GM06990 (cell line): ENCODE measurements at regions not wholly inside any gene's neighbourhood (a gene's known extent, or its start where the extent isn't known, plus 50 kb on each side); places are given as distances from the start of the nearest gene placed in this dataset.

ENCODE experiments used
- DNase-seq: peaks from one replicate; pipeline ENCODE4 v3.0.0-alpha.2; 2011; ENCODE audit not compliant: insufficient read length; ENCODE audit errors: extremely low read depth
- H3K27me3 ChIP-seq: replicated peaks from 2 replicates; pipeline ENCODE4 v1.6.0; 2011; ENCODE audit warnings: low read length; ENCODE audit not compliant: control insufficient read depth, insufficient read depth
- H3K36me3 ChIP-seq: 2 replicates; pipeline ENCODE4 v1.5.1; 2011; ENCODE audit warnings: low read length; ENCODE audit not compliant: control insufficient read depth, insufficient read depth
- H3K4me3 ChIP-seq: replicated peaks from 2 replicates; pipeline ENCODE4 v1.5.1; 2011; ENCODE audit warnings: low read depth, mild to moderate bottlenecking, control low read depth, low read length
- TF ChIP-seq, protein P1 (sequence below): IDR thresholded peaks from 2 replicates; pipeline ENCODE4 v1.5.1; 2011; ENCODE audit warnings: low read length, control low read depth, mild to moderate bottlenecking, inconsistent platforms; ENCODE audit not compliant: insufficient read depth, poor library complexity, severe bottlenecking

DNA sequence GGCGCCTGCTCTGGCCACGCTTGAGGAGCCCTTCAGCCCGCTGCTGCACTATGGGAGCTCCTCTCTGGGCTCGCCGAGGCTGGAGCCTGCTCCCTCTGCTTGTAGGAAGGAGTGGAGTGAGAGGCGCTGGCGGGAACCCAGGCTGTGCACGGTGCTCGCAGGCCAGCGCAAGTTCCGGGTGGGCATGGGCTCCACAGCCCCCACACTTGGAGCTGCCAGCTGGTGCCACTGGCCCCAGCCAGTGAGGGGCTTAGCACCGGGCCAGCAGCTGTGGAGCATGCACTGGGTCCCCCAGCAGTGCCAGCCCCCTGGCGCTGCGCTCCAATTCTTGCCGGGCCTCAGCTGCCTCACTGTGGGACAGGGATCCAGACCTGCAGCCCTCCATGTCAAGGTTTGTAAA lies 122.1 kb upstream of the CD180 start:
- H3K27me3 ChIP-seq: no peaks in the 10 kb centered on the region
- H3K4me3 ChIP-seq: no peak overlapping the region
- DNase-seq: no peak
- TF ChIP-seq, protein P1, sequence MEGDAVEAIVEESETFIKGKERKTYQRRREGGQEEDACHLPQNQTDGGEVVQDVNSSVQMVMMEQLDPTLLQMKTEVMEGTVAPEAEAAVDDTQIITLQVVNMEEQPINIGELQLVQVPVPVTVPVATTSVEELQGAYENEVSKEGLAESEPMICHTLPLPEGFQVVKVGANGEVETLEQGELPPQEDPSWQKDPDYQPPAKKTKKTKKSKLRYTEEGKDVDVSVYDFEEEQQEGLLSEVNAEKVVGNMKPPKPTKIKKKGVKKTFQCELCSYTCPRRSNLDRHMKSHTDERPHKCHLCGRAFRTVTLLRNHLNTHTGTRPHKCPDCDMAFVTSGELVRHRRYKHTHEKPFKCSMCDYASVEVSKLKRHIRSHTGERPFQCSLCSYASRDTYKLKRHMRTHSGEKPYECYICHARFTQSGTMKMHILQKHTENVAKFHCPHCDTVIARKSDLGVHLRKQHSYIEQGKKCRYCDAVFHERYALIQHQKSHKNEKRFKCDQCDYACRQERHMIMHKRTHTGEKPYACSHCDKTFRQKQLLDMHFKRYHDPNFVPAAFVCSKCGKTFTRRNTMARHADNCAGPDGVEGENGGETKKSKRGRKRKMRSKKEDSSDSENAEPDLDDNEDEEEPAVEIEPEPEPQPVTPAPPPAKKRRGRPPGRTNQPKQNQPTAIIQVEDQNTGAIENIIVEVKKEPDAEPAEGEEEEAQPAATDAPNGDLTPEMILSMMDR: no peak
- no peaks in the 10 kb centered on the region for H3K36me3 ChIP-seq

DNA sequence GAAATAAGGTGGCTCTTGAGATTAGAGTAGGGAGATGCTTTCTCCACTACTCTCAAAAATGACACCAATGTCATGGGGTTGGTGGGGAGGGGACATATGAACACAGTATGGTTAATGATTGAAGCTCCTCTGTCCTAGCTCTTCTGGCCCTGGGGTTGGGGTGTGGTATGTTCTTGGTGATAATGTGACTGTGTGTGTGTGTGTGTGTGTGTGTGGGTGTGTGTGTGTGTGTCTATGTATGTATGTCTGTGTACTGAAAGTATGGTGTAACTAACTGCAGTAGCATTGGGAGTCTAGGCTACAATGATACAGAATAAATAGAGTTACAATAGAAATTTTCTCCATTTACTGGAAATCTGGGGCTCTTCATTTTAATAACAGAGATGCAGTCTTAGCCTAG lies 121.0 kb upstream of the CD180 start:
- H3K36me3 ChIP-seq: no peaks in the 10 kb centered on the region
- no peak overlapping the region for H3K4me3 ChIP-seq
- no peak for DNase-seq
- TF ChIP-seq, protein P1: no peak
- no peaks in the 10 kb centered on the region for H3K27me3 ChIP-seq

DNA sequence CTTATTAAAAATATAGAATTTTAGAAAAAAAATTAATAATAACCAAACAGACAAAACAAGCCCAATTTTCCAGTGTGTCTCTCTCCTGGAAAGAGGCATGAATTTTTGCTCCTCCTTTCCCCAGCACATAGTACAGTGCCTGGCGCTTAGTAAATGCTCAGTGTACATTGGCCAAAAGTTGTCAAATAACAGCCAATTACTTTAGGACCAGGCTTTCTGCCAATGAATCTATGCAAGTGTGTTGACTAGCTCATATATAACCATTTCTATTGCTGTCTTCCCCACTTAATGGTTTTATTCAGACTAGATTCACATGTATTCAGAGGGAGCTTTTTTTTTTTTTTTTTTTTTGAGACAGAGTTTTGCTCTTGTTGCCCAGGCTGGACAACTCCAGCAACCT lies 120.1 kb upstream of the CD180 start:
- H3K27me3 ChIP-seq: no peaks in the 10 kb centered on the region
- no peak overlapping the region for H3K4me3 ChIP-seq
- no peak for DNase-seq
- H3K36me3 ChIP-seq: no peaks in the 10 kb centered on the region
- TF ChIP-seq, protein P1: no peak

DNA sequence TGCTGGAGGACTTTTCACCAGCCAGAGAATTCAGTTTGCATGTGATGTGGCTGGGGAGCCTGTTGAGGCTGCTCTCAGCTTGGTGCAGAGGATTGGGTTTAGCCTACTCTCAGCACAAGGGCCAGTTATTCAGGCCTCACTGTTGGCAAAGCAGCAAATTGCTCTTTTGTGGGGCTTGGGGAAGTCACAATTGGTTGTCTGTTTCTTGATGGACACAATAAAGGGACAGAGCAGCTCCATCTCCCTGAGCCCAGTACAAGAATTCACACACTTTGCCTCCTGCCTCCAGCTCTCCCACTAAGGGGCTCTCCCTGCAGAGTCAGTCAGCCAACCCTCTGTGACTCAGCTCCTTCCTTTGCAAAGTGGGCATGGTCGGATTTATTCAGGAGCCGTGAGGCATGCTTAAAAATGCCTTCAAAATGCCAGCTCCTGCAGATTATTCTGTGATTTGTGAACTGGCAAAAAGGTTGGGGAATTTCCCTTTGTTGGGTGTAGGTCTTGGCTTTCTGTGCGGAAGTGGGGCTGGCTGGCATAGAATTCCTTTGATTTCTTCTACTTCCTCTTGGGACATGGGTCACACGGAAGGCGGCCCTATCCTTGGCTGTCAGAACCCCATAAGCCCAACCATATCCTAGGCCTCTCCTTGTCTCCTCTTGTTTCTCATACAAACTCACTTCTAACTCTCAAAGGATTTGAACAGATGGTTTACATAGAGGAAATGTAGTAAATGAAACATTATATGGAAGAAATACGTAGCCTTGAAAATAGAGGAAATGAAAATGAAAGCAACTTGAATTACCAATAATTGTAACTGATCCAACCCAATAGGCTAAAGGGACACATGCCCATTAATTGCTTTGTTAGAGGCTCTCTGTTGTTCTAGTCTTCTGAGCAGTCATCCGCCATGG lies 118.7 kb upstream of the CD180 start:
- Histone ChIP-seq H3K4me3 (no peak overlapping the region), H3K27me3 (no peaks in the 10 kb centered on the region), H3K36me3 (no peaks in the 10 kb centered on the region)
- peak; percentile 23 for DNase-seq
- TF ChIP-seq, protein P1: no peak

DNA sequence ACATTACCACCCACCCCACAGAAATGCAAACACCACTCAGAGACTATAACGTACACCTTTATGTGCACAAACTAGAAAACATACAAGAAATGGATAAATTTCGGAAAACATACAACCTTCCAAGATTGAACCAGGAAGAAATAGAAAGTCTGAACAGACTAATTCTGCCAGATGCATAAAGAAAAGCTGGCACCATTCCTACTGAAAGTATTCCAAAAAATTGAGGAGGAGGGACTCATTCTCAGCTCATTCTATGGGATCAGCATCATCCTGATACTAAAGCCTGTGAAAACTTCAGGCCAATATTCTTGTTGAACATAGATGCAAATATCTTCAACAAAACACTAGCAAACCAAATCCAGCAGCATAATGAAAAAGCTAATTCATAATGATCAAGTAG lies 115.1 kb upstream of the CD180 start:
- DNase-seq: no peak
- TF ChIP-seq, protein P1: no peak
- H3K36me3 ChIP-seq: no peaks in the 10 kb centered on the region
- H3K4me3 ChIP-seq: no peak overlapping the region
- no peaks in the 10 kb centered on the region for H3K27me3 ChIP-seq
